GM18907 (cell line): ENCODE measurements at regions not wholly inside any gene's neighbourhood (a gene's known extent, or its start where the extent isn't known, plus 50 kb on each side); places are given as distances from the start of the nearest gene placed in this dataset.

Source experiments
- ATAC-seq: cut with Tn5 transposase; IDR thresholded peaks from one replicate; pipeline ENCODE4 v1.9.1; 2021; ENCODE audit warnings: mild to moderate bottlenecking, moderate library complexity; ENCODE audit not compliant: unreplicated experiment

- no peak for ATAC-seq
Observed at GRCh38 chr17:33628500-33629346, 335.6 kb upstream of the ASIC2 start.

- no peak for ATAC-seq
Observed at GRCh38 chr17:33633446-33633845, 340.4 kb upstream of the ASIC2 start.

DNA sequence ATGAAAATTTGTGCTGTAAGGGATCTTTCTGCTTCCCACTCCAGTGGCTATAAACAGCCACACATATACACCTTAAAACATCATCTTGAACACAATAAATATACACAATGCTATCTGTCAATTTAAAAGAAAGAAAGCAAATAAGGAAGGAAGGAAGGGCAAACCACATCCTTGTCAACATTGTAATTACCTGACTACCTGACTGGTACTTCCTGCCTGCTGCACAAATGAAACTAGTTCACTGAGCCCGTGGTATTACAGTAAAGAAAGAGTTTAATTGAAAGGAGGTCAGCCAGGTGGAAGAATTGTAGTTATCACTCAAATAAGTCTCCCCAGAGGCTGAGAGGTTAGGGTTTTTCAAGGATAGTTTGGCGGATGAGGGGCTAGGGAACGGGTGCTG lies 344.4 kb upstream of the ASIC2 start:
- ATAC-seq: no peak

DNA sequence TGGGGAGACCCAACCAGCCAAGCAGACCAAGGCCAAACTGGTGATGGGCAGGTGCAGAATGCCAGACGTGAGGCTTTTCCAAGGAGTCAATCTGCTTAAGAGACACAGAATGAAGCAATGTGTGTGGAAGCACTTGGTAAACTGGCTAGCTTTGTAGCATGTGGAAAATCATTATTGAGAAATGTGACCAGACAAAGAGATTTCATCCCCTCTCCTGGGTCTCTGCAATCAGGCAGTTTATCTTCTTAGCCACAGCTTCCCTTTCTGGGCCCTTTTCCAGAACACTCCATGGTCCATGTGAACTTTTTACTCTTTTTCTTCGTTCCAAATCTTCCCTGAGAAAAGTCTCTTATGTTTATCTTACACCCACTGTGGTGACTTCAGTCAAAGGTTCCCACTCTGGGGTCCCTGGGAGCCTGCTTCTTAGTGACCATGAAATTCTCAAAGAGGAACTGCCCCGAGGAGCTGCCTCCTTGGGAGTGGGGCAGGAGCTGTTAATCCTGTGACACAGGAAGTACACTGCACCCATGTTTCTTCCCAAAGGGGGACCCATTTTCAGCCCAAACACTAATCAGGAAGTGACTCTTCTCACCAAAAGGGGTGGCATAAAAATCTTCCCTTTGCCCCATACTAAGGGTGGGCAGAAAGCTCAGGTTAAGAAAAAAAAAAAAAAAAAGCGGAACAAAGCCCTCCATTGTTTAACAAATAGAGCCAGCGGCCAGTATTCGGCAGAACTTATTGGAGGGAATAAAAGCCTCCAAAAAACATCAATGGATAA lies 346.2 kb upstream of the ASIC2 start:
- ATAC-seq: no peak

DNA sequence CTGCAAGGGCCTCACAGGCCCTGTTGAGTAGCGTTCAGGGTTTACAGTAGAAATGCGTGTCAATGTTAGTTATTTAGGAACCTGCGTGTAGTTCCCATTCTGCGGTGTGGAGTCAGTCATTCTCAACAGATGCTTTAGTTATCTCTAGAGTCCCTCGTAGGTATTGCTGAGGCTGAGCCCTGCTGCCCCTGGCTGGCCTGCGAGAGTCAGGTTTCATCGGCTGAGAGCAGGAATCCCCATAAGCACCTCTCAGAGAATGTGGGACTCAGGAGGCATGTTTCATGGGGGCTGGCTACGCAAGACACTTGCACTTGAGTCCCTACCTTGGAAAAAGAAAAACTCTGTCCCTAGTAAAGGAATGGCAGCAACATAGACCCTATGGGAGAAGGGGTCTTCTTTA lies 347.5 kb upstream of the ASIC2 start:
- ATAC-seq: no peak

GRCh38 chr17:33642002-33642401 lies 348.9 kb upstream of the ASIC2 start:
- no peak for ATAC-seq

DNA sequence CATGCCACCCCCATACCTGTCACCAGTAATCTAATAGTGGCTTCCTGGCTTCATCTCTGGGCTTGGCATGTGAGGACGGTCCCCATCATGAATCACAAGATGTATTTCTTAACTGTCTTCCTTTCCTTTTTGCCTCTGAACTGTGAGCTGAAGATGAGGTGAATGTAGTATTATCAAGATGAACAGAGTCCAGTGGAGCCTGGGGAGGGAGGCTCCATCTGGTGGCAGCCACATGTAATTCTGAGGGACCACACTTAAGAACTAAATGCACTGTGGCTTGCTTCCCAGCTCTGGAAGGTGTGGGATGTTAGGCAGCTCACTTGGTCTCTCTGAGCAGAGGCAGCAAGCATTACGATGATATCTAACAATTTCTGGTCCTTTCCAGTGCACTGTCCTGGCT lies 354.9 kb upstream of the ASIC2 start:
- ATAC-seq: no peak

GRCh38 chr17:33650304-33650703 lies 357.2 kb upstream of the ASIC2 start:
- no peak for ATAC-seq

DNA sequence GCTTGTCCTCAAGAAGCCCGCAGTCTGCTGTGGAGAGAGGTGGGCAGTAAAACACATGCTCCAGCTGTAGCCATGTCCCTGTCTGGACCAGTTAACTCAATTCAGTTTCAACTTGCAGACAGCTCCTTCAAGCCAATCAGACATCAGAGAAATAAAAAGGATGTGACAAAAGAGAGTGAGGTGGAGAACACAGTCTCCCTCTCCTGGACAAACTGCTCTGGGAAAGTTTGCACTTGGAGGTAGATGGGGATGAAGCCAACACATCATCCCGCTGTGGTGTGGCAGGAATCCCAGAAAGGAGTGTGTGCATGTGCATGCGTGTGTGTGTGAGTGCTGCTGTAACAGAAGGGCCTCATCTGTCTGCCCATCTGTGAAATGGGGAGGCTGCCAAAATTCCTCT lies 358.6 kb upstream of the ASIC2 start:
- ATAC-seq: no peak

- ATAC-seq: no peak
Observed at GRCh38 chr17:33652731-33653398, 359.8 kb upstream of the ASIC2 start.

- no peak for ATAC-seq
Observed at GRCh38 chr17:33653399-33653788, 360.3 kb upstream of the ASIC2 start.

GRCh38 chr17:33657181-33657580 lies 364.1 kb upstream of the ASIC2 start:
- ATAC-seq: no peak

DNA sequence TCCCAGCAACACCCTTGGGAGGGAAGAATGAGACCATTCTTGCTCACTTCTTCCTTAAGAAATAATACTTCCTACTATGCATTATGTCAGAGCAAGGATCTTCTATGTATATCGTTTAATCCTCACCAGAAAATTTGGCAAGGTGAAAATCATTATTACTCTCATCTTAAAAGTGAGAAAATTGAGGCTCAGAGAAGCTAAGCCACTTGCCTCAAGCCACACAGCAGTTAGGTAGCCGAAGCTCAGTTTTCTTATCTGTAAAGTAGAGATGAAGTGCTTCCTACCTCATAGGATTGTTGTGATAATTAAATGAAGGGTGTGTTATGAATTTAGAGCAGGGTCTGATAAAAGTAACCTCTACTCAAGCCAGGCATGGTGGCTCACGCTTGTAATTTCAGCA lies 368.9 kb upstream of the ASIC2 start:
- ATAC-seq: no peak

GRCh38 chr17:33664116-33664840 lies 371.2 kb upstream of the ASIC2 start:
- ATAC-seq: no peak

DNA sequence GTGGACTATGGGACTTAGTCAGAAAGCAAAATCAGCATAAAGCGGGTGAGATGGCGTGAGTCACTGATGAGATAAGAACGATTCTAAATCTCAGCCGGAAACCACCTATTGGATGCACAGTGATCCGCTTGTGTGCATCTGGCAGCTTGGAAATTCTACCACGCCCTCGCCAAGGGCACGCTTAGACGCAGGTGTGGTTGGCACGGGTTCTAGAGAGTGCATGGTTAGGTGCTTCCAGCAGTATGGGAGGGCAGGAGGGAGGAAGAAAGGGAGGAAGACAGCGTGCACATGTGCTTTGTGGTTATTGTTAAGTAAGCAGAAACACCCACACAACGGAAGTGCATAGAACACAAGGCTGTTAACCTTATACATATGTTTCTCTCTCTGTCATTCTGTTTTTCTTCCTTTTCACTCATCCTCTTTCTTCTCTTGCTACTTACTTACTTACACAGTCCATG lies 374.0 kb upstream of the ASIC2 start:
- ATAC-seq: peak; percentile 71

GRCh38 chr17:33667671-33668070 lies 374.6 kb upstream of the ASIC2 start:
- ATAC-seq: no peak

DNA sequence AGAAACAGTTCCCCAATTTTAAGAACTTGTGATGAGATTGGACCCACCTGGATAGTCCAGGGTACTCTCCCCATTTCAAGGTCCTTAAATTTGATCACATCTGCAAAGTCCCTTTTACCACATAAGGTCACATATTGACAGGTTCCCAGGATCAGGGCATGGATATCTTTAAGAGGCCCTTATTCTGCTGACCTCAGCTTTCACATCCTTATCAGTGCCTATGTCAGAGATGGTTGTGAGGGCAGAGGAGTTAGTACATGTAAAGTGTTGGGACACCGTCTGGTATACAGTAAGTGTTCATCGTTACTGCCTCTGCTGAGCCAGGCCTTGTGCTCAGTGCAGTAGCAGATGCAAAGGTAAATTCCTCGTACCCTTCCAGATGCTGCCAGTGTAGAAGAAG lies 375.4 kb upstream of the ASIC2 start:
- no peak for ATAC-seq

DNA sequence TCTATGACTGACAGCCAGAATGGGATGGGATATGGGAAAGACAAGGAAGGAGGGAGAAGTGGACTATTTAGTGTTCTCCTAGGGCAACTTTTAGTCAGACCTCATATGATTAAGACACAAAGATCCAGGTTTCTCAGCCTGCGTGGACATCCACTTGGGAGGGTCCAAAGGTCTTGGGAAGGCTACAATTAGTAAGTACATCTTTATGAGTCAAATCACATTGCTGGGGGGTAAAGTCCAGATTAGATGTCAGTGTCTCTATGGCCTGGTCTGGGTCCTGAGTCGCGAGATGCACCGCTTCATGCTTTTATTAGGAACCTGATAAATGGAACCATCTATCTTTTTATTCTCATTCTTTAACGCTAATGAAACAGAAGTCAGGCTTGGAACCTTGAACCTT lies 378.4 kb upstream of the ASIC2 start:
- no peak for ATAC-seq

DNA sequence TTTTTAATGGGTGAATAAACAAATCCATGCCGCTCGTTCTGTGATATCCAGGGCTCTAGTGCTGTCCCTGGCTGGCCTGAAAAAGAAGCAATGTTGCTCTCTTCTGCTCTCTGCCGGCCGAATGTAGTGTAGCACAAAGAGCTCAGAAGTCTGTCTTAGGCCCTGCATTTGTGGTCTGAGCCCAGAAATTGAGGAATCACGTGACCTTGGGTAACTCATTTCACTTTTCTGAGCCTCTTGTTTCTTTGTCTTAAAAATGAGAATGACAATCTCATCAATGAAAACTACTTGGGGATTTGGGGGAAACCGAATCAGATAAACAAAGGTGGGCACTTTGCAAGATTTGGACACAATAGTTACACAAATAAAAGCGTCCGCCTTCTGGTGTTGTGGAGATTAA lies 381.6 kb upstream of the ASIC2 start:
- peak; percentile 73 for ATAC-seq

GRCh38 chr17:33676444-33676843 lies 383.3 kb upstream of the ASIC2 start:
- ATAC-seq: no peak

GRCh38 chr17:33679595-33679994 lies 386.5 kb upstream of the ASIC2 start:
- no peak for ATAC-seq
